Keratinocyte (primary cell): ENCODE measurements at regions not wholly inside any gene's neighbourhood (a gene's known extent, or its start where the extent isn't known, plus 50 kb on each side); places are given as distances from the start of the nearest gene placed in this dataset.

Experiments
- DNase-seq: peaks from one replicate; pipeline ENCODE4 v3.0.0-alpha.2; 2011; ENCODE audit warnings: low read depth, missing footprints, low spot score
- FAIRE-seq: peaks from 2 replicates; lab custom pipeline; 2011; peaks lifted over from hg19 to GRCh38; lab: Jason Lieb, UNC
- H2AFZ ChIP-seq: 2 replicates; pipeline ENCODE4 v1.6.0; 2012; ENCODE audit warnings: low read length, control low read depth, inconsistent platforms; ENCODE audit not compliant: control insufficient read depth
- H3K27ac ChIP-seq: 2 replicates; pipeline ENCODE4 v1.5.1; 2011; ENCODE audit warnings: low read length; ENCODE audit not compliant: control insufficient read depth, insufficient read depth
- H3K27me3 ChIP-seq: 3 replicates; pipeline ENCODE4 v1.6.0; 2011; ENCODE audit warnings: low read length; ENCODE audit not compliant: control insufficient read depth, insufficient read depth; ENCODE audit errors: extremely low read depth
- H3K36me3 ChIP-seq, 2 experiments: 2 replicates in 1 of 2; 3 replicates in 1 of 2; pipeline ENCODE4 v1.5.1; 2011; ENCODE audit warnings: low read length in 2 of 2, mild to moderate bottlenecking in 1 of 2; ENCODE audit not compliant: control insufficient read depth in 2 of 2, insufficient read depth in 2 of 2; ENCODE audit errors: extremely low read depth in 1 of 2
- H3K4me1 ChIP-seq: 3 replicates; pipeline ENCODE4 v1.5.1; 2011; ENCODE audit warnings: low read length; ENCODE audit not compliant: control insufficient read depth, insufficient read depth; ENCODE audit errors: extremely low read depth
- H3K4me2 ChIP-seq: 3 replicates; pipeline ENCODE4 v1.6.0; 2011; ENCODE audit warnings: low read depth, low read length; ENCODE audit not compliant: control insufficient read depth, insufficient read depth; ENCODE audit errors: extremely low read depth
- H3K4me3 ChIP-seq, 3 experiments: fragments of 200-600 bp in 1 of 3; sonication (generic) in 1 of 3; 2 replicates in 2 of 3; 3 replicates in 1 of 3; pipeline ENCODE4 v1.5.1; 2011 to 2016; ENCODE audit warnings: low read length in 3 of 3, mild to moderate bottlenecking in 3 of 3, control low read depth in 2 of 3, inconsistent platforms in 1 of 3, low read depth in 1 of 3, mixed read lengths in 1 of 3, mixed run types in 1 of 3, moderate library complexity in 1 of 3; ENCODE audit not compliant: control insufficient read depth in 2 of 3, insufficient read depth in 2 of 3; ENCODE audit errors: extremely low read depth in 1 of 3
- H3K79me2 ChIP-seq: 2 replicates; pipeline ENCODE4 v1.6.0; 2012; ENCODE audit warnings: low read length; ENCODE audit not compliant: control insufficient read depth, insufficient read depth
- H3K9ac ChIP-seq: 3 replicates; pipeline ENCODE4 v1.6.0; 2011; ENCODE audit warnings: low read length; ENCODE audit not compliant: control insufficient read depth, insufficient read depth; ENCODE audit errors: extremely low read depth
- H3K9me1 ChIP-seq: 3 replicates; pipeline ENCODE4 v1.6.0; 2011; ENCODE audit warnings: low read length; ENCODE audit not compliant: control insufficient read depth, insufficient read depth; ENCODE audit errors: extremely low read depth
- H3K9me3 ChIP-seq: 2 replicates; pipeline ENCODE4 v1.5.1; 2012; ENCODE audit warnings: low read depth, low read length; ENCODE audit not compliant: control insufficient read depth
- H4K20me1 ChIP-seq: 3 replicates; pipeline ENCODE4 v1.6.0; 2011; ENCODE audit warnings: low read length; ENCODE audit not compliant: control insufficient read depth, insufficient read depth; ENCODE audit errors: extremely low read depth
- EZH2 ChIP-seq: IDR thresholded peaks from one replicate; pipeline ENCODE4 v1.6.1; 2012; ENCODE audit warnings: inconsistent platforms, mild to moderate bottlenecking, low read length, moderate library complexity
- dilution Hi-C: fragments of 300-500 bp; cut with MboI; formaldehyde crosslinking; loops from one replicate; pipeline ENCODE4 v1.7.0; 2020; ENCODE audit warnings: low sequenced_read_pairs; ENCODE audit not compliant: extremely low pct_ligation_motif_present
- TF ChIP-seq, protein P1 (sequence below), 3 experiments: IDR thresholded peaks in 1 of 3; conservative IDR thresholded peaks in 1 of 3; optimal IDR thresholded peaks in 1 of 3; 2 replicates in 2 of 3; 3 replicates in 1 of 3; pipeline versions ENCODE3 to v1.5.1; 2011; ENCODE audit warnings: low read length in 3 of 3, mild to moderate bottlenecking in 3 of 3, moderate library complexity in 2 of 3, control low read depth in 1 of 3, inconsistent platforms in 1 of 3; ENCODE audit not compliant: insufficient read depth in 2 of 3; ENCODE audit errors: extremely low read depth in 1 of 3

DNA sequence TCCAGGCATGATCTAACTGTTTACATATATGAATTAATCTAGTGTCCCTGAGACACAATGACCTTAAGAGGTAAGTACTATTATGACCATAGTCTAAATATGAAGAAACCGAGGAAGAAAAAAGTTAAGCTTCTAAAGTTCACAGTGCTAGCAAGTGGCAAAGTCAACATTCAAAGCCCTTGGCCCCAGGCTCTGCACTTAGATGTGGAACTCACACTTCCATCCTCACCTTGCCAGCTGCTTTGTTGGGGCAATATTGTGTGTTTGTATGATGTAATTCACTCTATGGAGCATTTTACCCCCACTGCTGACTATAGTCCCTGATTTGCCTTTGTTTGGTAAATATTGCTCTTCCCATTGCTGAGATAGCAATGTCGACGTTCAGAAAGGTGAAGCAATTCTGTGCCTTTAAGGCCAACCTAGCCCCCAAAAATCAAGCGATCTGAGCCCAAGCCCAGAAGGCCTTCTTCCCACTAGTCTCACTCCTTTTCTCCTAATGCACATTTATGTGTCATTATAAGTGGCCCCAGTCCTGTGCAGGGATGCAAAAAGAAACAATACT lies 487.6 kb upstream of the ZMIZ1 start:
- no peaks in the 10 kb centered on the region for H3K9me1 ChIP-seq
- no peak overlapping the region for H3K4me2 ChIP-seq
- no peaks in the 10 kb centered on the region for H3K36me3 ChIP-seq
- no peak for FAIRE-seq
- no peaks in the 10 kb centered on the region for H3K9me3 ChIP-seq
- no peak overlapping the region for H3K27ac ChIP-seq
- no peaks in the 10 kb centered on the region for H3K79me2 ChIP-seq
- H4K20me1 ChIP-seq = no peaks in the 10 kb centered on the region
- no peak overlapping the region for H3K4me3 ChIP-seq
- no peak overlapping the region for H2AFZ ChIP-seq
- no peak overlapping the region for H3K9ac ChIP-seq
- H3K27me3 ChIP-seq = peaks cover 5% of the 10 kb centered on the region
- H3K4me1 ChIP-seq = no peaks in the 10 kb centered on the region
- dilution Hi-C loops = no loop called here
- TF ChIP-seq, protein P1, sequence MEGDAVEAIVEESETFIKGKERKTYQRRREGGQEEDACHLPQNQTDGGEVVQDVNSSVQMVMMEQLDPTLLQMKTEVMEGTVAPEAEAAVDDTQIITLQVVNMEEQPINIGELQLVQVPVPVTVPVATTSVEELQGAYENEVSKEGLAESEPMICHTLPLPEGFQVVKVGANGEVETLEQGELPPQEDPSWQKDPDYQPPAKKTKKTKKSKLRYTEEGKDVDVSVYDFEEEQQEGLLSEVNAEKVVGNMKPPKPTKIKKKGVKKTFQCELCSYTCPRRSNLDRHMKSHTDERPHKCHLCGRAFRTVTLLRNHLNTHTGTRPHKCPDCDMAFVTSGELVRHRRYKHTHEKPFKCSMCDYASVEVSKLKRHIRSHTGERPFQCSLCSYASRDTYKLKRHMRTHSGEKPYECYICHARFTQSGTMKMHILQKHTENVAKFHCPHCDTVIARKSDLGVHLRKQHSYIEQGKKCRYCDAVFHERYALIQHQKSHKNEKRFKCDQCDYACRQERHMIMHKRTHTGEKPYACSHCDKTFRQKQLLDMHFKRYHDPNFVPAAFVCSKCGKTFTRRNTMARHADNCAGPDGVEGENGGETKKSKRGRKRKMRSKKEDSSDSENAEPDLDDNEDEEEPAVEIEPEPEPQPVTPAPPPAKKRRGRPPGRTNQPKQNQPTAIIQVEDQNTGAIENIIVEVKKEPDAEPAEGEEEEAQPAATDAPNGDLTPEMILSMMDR (optimal IDR thresholded peaks at IDR 0.05 in 1 of 3, IDR thresholded peaks at IDR 0.05 in 1 of 3, conservative IDR thresholded peaks at IDR 0.05 in 1 of 3; ENCODE audit: extremely low read depth in 1 of 3, insufficient read depth in 2 of 3, low read length in 3 of 3) = no peak
- no peak for TF ChIP-seq EZH2
- DNase-seq = no peak

DNA sequence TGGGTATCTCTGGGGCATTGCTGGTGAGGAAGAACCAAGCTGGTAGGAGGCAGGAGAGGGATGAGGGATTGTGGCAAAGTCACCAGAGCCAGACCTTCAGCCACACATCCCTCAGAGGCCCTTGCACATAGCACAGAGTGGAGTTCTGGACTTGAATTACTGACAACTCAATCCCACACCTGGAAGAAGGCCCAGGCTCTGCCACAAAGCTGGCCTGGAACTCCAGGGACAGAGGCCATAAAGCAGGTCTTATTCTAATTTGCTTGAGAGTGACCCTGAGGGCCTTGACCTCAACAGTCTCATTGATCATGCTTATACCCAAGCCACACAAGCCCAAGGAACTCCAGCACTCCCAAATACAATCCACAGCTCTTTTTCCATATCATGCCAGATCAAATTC lies 486.2 kb upstream of the ZMIZ1 start:
- DNase-seq (no peak), FAIRE-seq (no peak)
- Histone ChIP-seq H3K79me2 (no peaks in the 10 kb centered on the region), H3K4me2 (no peak overlapping the region), H3K9me3 (no peaks in the 10 kb centered on the region), H4K20me1 (no peaks in the 10 kb centered on the region), H3K27me3 (peaks cover 5% of the 10 kb centered on the region), H3K4me1 (no peaks in the 10 kb centered on the region), H3K9ac (no peak overlapping the region), H3K27ac (no peak overlapping the region), H3K9me1 (no peaks in the 10 kb centered on the region), H2AFZ (no peak overlapping the region), H3K4me3 (no peak overlapping the region), H3K36me3 (no peaks in the 10 kb centered on the region)
- TF ChIP-seq EZH2 = no peak
- TF ChIP-seq, protein P1 (optimal IDR thresholded peaks at IDR 0.05 in 1 of 3, IDR thresholded peaks at IDR 0.05 in 1 of 3, conservative IDR thresholded peaks at IDR 0.05 in 1 of 3; ENCODE audit: extremely low read depth in 1 of 3, insufficient read depth in 2 of 3, low read length in 3 of 3) = no peak
- dilution Hi-C loops = no loop called here
